ENCODE measurements at regions not wholly inside any gene's neighbourhood (a gene's known extent, or its start where the extent isn't known, plus 50 kb on each side); places are given as distances from the start of the nearest gene placed in this dataset.

- POLR2A ChIA-PET, result no interaction called here
- CTCF ChIA-PET, result no interaction called here
- no peaks in the 10 kb centered on the region for H3K4me1 ChIP-seq (ENCODE audit: control insufficient read depth, insufficient read depth, low read length)
- H3K4me3 ChIP-seq (ENCODE audit: low read depth, low read length), result no peak overlapping the region
- no peak overlapping the region for H3K27ac ChIP-seq (ENCODE audit: extremely low read depth, low read depth, low read length)
- H3K36me3 ChIP-seq (ENCODE audit: control insufficient read depth in 2 of 2, insufficient read depth in 1 of 2, low read length in 2 of 2), result no peaks in the 10 kb centered on the region
- TF ChIP-seq KLF8 (tag by site-specific recombination; IDR thresholded peaks at IDR 0.05) (no peak), ZNF837 (tag by site-specific recombination; IDR thresholded peaks at IDR 0.05) (no peak), SALL2 (tag by site-specific recombination; IDR thresholded peaks at IDR 0.05; ENCODE audit: borderline replicate concordance) (no peak), ZNF670 (tag by site-specific recombination; IDR thresholded peaks at IDR 0.05; ENCODE audit: low read depth) (no peak), KLF7 (tag by site-specific recombination; IDR thresholded peaks at IDR 0.05; ENCODE audit: borderline replicate concordance) (no peak), ZNF138 (tag by site-specific recombination; IDR thresholded peaks at IDR 0.05; ENCODE audit: borderline replicate concordance) (no peak), ZNF548 (tag by site-specific recombination; IDR thresholded peaks at IDR 0.05) (no peak), ZNF16 (tag by site-specific recombination; IDR thresholded peaks at IDR 0.05; ENCODE audit: low read depth) (no peak), ZNF335 (tag by site-specific recombination; conservative IDR thresholded peaks at IDR 0.05) (no peak), ZBTB48 (tag by site-specific recombination; IDR thresholded peaks at IDR 0.05) (no peak), ZNF112 (tag by site-specific recombination; IDR thresholded peaks at IDR 0.05) (no peak), ZNF302 (tag by site-specific recombination; IDR thresholded peaks at IDR 0.05; ENCODE audit: low read depth) (no peak), ZFP37 (tag by site-specific recombination; IDR thresholded peaks at IDR 0.05) (no peak), ZNF404 (tag by site-specific recombination; IDR thresholded peaks at IDR 0.05) (no peak), ZSCAN16 (tag by site-specific recombination; IDR thresholded peaks at IDR 0.05) (no peak)
- TF ChIP-seq, protein P1, sequence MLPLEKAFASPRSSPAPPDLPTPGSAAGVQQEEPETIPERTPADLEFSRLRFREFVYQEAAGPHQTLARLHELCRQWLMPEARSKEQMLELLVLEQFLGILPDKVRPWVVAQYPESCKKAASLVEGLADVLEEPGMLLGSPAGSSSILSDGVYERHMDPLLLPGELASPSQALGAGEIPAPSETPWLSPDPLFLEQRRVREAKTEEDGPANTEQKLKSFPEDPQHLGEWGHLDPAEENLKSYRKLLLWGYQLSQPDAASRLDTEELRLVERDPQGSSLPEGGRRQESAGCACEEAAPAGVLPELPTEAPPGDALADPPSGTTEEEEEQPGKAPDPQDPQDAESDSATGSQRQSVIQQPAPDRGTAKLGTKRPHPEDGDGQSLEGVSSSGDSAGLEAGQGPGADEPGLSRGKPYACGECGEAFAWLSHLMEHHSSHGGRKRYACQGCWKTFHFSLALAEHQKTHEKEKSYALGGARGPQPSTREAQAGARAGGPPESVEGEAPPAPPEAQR (tag by site-specific recombination; IDR thresholded peaks at IDR 0.05), result no peak
- TF ChIP-seq, protein P2, sequence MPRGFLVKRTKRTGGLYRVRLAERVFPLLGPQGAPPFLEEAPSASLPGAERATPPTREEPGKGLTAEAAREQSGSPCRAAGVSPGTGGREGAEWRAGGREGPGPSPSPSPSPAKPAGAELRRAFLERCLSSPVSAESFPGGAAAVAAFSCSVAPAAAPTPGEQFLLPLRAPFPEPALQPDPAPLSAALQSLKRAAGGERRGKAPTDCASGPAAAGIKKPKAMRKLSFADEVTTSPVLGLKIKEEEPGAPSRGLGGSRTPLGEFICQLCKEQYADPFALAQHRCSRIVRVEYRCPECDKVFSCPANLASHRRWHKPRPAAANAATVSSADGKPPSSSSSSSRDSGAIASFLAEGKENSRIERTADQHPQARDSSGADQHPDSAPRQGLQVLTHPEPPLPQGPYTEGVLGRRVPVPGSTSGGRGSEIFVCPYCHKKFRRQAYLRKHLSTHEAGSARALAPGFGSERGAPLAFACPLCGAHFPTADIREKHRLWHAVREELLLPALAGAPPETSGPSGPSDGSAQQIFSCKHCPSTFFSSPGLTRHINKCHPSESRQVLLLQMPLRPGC (tag by site-specific recombination; IDR thresholded peaks at IDR 0.05), result no peak
- H3K9me3 ChIP-seq (ENCODE audit: control insufficient read depth, insufficient read depth, low read depth, low read length), result no peaks in the 10 kb centered on the region
These were observed 91.8 kb upstream of the DOCK1 start for GRCh38 chr10:126813432-126813831.

- Histone ChIP-seq H3K4me1 (ENCODE audit: control insufficient read depth, insufficient read depth, low read length) (no peaks in the 10 kb centered on the region), H3K4me3 (ENCODE audit: low read depth, low read length) (no peak overlapping the region), H3K27ac (ENCODE audit: extremely low read depth, low read depth, low read length) (no peak overlapping the region), H3K36me3 (ENCODE audit: control insufficient read depth in 2 of 2, insufficient read depth in 1 of 2, low read length in 2 of 2) (no peaks in the 10 kb centered on the region), H3K9me3 (ENCODE audit: control insufficient read depth, insufficient read depth, low read depth, low read length) (no peaks in the 10 kb centered on the region)
- no peak for TF ChIP-seq ZBTB20 (tag by site-specific recombination; IDR thresholded peaks at IDR 0.05)
- CTCF ChIA-PET, result no interaction called here
- POLR2A ChIA-PET, result no interaction called here
These were observed 71.7 kb upstream of the DOCK1 start for GRCh38 chr10:126833542-126833941.

DNA sequence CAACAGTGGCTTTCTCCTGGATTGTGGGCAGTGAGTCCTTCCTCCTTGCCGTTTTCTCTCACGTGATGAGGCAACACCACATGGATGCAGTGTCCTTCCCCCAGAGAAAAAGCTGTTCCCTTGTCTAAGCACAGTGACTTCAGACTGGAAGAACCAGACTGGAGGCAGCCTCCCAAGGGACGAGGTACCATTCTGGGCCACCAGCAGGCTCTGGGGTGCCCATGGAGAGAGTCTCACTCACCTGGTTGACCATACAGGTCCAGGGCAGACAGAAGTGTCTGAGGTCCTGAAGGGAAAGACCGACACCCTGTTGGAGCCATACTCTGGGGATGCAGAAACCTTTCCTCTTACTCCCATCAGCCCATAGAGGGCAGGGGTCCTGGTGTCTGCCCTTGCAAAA is 69.2 kb upstream of the DOCK1 start:
- CTCF ChIA-PET, result no interaction called here
- Histone ChIP-seq H3K27ac (ENCODE audit: extremely low read depth, low read depth, low read length) (no peak overlapping the region), H3K4me3 (ENCODE audit: low read depth, low read length) (no peak overlapping the region), H3K9me3 (ENCODE audit: control insufficient read depth, insufficient read depth, low read depth, low read length) (no peaks in the 10 kb centered on the region), H3K36me3 (ENCODE audit: control insufficient read depth in 2 of 2, insufficient read depth in 1 of 2, low read length in 2 of 2) (no peaks in the 10 kb centered on the region), H3K4me1 (ENCODE audit: control insufficient read depth, insufficient read depth, low read length) (0 out of 2 replicates have a peak, but pooled peaks cover 2% of the 10 kb centered on the region)
- POLR2A ChIA-PET, result no interaction called here
- TF ChIP-seq ZNF830 (tag by site-specific recombination; IDR thresholded peaks at IDR 0.05; ENCODE audit: low read depth) (no peak), ZNF660 (tag by site-specific recombination; IDR thresholded peaks at IDR 0.05) (no peak), ZNF792 (tag by site-specific recombination; IDR thresholded peaks at IDR 0.05) (no peak)
